ENCODE measurements at regions not wholly inside any gene's neighbourhood (a gene's known extent, or its start where the extent isn't known, plus 50 kb on each side); places are given as distances from the start of the nearest gene placed in this dataset.

- ChIA-PET CTCF (ENCODE audit: partially characterized antibody) (interaction anchor here (0.7 to 6.8 kb wide), 3 partner anchors 12 to 105 kb away, joined by 3 to 32 read pairs (median 9); no protein-coding TSS in a partner anchor), POLR2A (ENCODE audit: partially characterized antibody) (no interaction called here)
- no peak overlapping the region for H2AK5ac ChIP-seq (ENCODE audit: low read depth, low read length)
- no peak overlapping the region for H3K9ac ChIP-seq (replicated peaks in 1 of 4; ENCODE audit: extremely low read depth in 1 of 4, low read depth in 3 of 4, low read length in 3 of 4)
- H3K23me2 ChIP-seq (ENCODE audit: low read depth, low read length): no peaks in the 10 kb centered on the region
- no peak overlapping the region for H2AFZ ChIP-seq (ENCODE audit: low read length)
- no peak overlapping the region for H3K4me2 ChIP-seq (ENCODE audit: insufficient read depth in 1 of 2, low read depth in 2 of 2, low read length in 2 of 2)
- no peak overlapping the region for H3K18ac ChIP-seq (ENCODE audit: extremely low read depth, low read length)
- H2BK20ac ChIP-seq (ENCODE audit: low read length): no peak overlapping the region
- no peak for FAIRE-seq
- no peak overlapping the region for H4K5ac ChIP-seq (ENCODE audit: insufficient read length, low read depth, low read length)
- no peak for TF ChIP-seq ASH2L (IDR thresholded peaks at IDR 0.05; ENCODE audit: low read length)
- TF ChIP-seq SRF (IDR thresholded peaks at IDR 0.05; ENCODE audit: low read depth, low read length): no peak
- TF ChIP-seq E2F6 (IDR thresholded peaks at IDR 0.05): no peak
- no peak for TF ChIP-seq KDM1A (IDR thresholded peaks at IDR 0.05; ENCODE audit: borderline replicate concordance, low read length)
- no peak for TF ChIP-seq JUN (IDR thresholded peaks at IDR 0.05; ENCODE audit: low read depth, low read length)
- no peak for TF ChIP-seq TAF1 (IDR thresholded peaks at IDR 0.05; ENCODE audit: low read depth, low read length)
- no peak for TF ChIP-seq SP4 (IDR thresholded peaks at IDR 0.05; ENCODE audit: low read length)
- no peak overlapping the region for H3K4ac ChIP-seq (replicated peaks; ENCODE audit: insufficient read length, low read depth, low read length)
- H3K56ac ChIP-seq (replicated peaks; ENCODE audit: insufficient read length, low read depth, low read length): no peak overlapping the region
- no peaks in the 10 kb centered on the region for H3K27me3 ChIP-seq (replicated peaks in 1 of 4; ENCODE audit: control insufficient read depth in 3 of 4, extremely low read depth in 1 of 4, insufficient read depth in 3 of 4, low read length in 3 of 4)
- no peak overlapping the region for H2BK12ac ChIP-seq (ENCODE audit: low read depth, low read length)
- no peaks in the 10 kb centered on the region for H3K9me3 ChIP-seq (ENCODE audit: insufficient read depth in 2 of 2, low read depth in 1 of 2, low read length in 1 of 2)
- no peak for DNase-seq (ENCODE audit: low read depth in 1 of 2, low spot score in 2 of 2)
- H3K4me3 ChIP-seq (ENCODE audit: extremely low read depth in 1 of 4, insufficient read depth in 2 of 4, low read depth in 3 of 4, low read length in 4 of 4): no peak overlapping the region
- no peaks in the 10 kb centered on the region for H3K36me3 ChIP-seq (ENCODE audit: control insufficient read depth in 2 of 4, insufficient read depth in 4 of 4, low read length in 3 of 4)
- H4K91ac ChIP-seq (replicated peaks; ENCODE audit: insufficient read length, low read length): no peak overlapping the region
- H2BK5ac ChIP-seq (ENCODE audit: low read depth, low read length): no peak overlapping the region
- H2BK120ac ChIP-seq (replicated peaks; ENCODE audit: low read depth, low read length): no peak overlapping the region
- WGBS, 2 experiments (ENCODE audit: extremely low coverage in 1 of 2, insufficient coverage in 1 of 2, insufficient read length in 1 of 2, insufficient replicate concordance in 2 of 2, low coverage in 1 of 2, low lambda C conversion rate in 2 of 2, missing lambda C conversion rate in 1 of 2): 91% methylated on average over 11 of the region's 11 CpGs; no CpG with 5 or more reads in 1 of the 2 experiments
- H3K79me1 ChIP-seq (ENCODE audit: low read depth, low read length): no peaks in the 10 kb centered on the region
- H4K20me1 ChIP-seq (replicated peaks in 1 of 2; ENCODE audit: control insufficient read depth in 1 of 2, insufficient read depth in 2 of 2, low read length in 2 of 2): no peaks in the 10 kb centered on the region
- no peaks in the 10 kb centered on the region for H3K4me1 ChIP-seq (replicated peaks in 1 of 4; ENCODE audit: control insufficient read depth in 3 of 4, insufficient read depth in 4 of 4, low read length in 3 of 4)
- no peak overlapping the region for H3K14ac ChIP-seq (ENCODE audit: insufficient read length)
- H2BK15ac ChIP-seq (ENCODE audit: low read length): no peak overlapping the region
- no peak overlapping the region for H3K27ac ChIP-seq (ENCODE audit: low read depth, low read length)
- H3K23ac ChIP-seq (ENCODE audit: insufficient read length): no peak overlapping the region
- no peak overlapping the region for H4K8ac ChIP-seq (ENCODE audit: extremely low read depth, insufficient read depth, low read length)
- no peaks in the 10 kb centered on the region for H3K79me2 ChIP-seq (ENCODE audit: control insufficient read depth in 1 of 2, insufficient read depth in 2 of 2, low read length in 2 of 2)
Measured at GRCh38 chr3:124456506-124456905, 273.7 kb upstream of the UMPS start.
